Effector memory CD8-positive, alpha-beta T cell (primary cell): ENCODE measurements at regions not wholly inside any gene's neighbourhood (a gene's known extent, or its start where the extent isn't known, plus 50 kb on each side); places are given as distances from the start of the nearest gene placed in this dataset.

Experiments
- ATAC-seq: fragments of 150-1000 bp; cut with Tn5 transposase; replicated peaks from 2 replicates; pipeline ENCODE4 v1.10.0; 2021; ENCODE audit warnings: mild to moderate bottlenecking, moderate library complexity
- DNase-seq, 3 experiments: peaks; one replicate each; pipeline ENCODE4 v3.0.0; 2021
- H3K27ac Mint-ChIP-seq, 2 donors: one replicate each; pipeline ENCODE4 v1.8.0; 2022; ENCODE audit warnings: mild to moderate bottlenecking in 2 of 2, mixed read lengths in 2 of 2, moderate library complexity in 2 of 2
- H3K27me3 Mint-ChIP-seq, 2 donors: one replicate each; pipeline ENCODE4 v1.8.0; 2022; ENCODE audit warnings: mixed read lengths in 2 of 2
- H3K36me3 Mint-ChIP-seq: one replicate; pipeline ENCODE4 v1.8.0; 2022; ENCODE audit warnings: mild to moderate bottlenecking, moderate library complexity, mixed read lengths; ENCODE audit not compliant: insufficient read depth
- H3K4me1 Mint-ChIP-seq, 2 donors: one replicate each; pipeline ENCODE4 v1.8.0; 2022; ENCODE audit warnings: low read depth in 2 of 2, mixed read lengths in 2 of 2
- H3K4me3 Mint-ChIP-seq, 2 donors: one replicate each; pipeline ENCODE4 v1.8.0; 2022; ENCODE audit warnings: mild to moderate bottlenecking in 2 of 2, mixed read lengths in 2 of 2, moderate library complexity in 2 of 2
- H3K9me3 Mint-ChIP-seq, 2 donors: one replicate each; pipeline ENCODE4 v1.8.0; 2022; ENCODE audit warnings: mixed read lengths in 2 of 2

GRCh38 chr11:42315267-42315666 lies 855.8 kb upstream of the LRRC4C start:
- peaks cover 0 to 8% of the 10 kb centered on the region in 2 donors for H3K9me3 Mint-ChIP-seq
- H3K4me3 Mint-ChIP-seq: no peak overlapping the region
- H3K27me3 Mint-ChIP-seq: no peaks in the 10 kb centered on the region
- no peaks in the 10 kb centered on the region for H3K4me1 Mint-ChIP-seq
- DNase-seq (no peak), ATAC-seq (no peak)
- H3K36me3 Mint-ChIP-seq: no peaks in the 10 kb centered on the region
- H3K27ac Mint-ChIP-seq: no peak overlapping the region

- Mint-ChIP-seq H3K4me1 (no peaks in the 10 kb centered on the region), H3K36me3 (no peaks in the 10 kb centered on the region), H3K4me3 (no peak overlapping the region), H3K9me3 (peaks cover 0 to 8% of the 10 kb centered on the region in 2 donors), H3K27me3 (no peaks in the 10 kb centered on the region), H3K27ac (no peak overlapping the region)
- DNase-seq (no peak), ATAC-seq (no peak)
These were observed 856.4 kb upstream of the LRRC4C start for GRCh38 chr11:42315846-42316245.

DNA sequence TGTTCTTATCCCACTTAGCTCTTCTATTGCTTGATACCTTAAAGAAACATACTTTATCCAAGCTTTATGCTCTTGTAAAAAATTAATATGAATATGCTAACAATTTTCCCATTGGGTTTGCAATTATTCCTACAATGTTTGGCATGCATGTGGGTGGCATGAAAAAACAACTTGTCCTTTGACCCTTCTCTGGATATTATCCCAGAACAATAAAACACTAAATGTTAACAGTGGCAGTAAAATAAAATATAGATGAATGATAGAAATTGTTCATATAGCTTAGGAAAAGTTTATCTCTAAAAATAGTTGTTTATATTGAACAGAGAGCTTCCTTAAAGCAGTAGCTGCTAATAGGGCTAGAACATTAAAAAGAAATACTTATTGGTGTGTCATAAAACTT lies 860.5 kb upstream of the LRRC4C start:
- no peaks in the 10 kb centered on the region for H3K27me3 Mint-ChIP-seq
- no peaks in the 10 kb centered on the region for H3K4me1 Mint-ChIP-seq
- DNase-seq (no peak), ATAC-seq (no peak)
- H3K9me3 Mint-ChIP-seq: peaks cover 3% of the 10 kb centered on the region in 2 donors
- H3K4me3 Mint-ChIP-seq: no peak overlapping the region
- H3K36me3 Mint-ChIP-seq: no peaks in the 10 kb centered on the region
- H3K27ac Mint-ChIP-seq: no peak overlapping the region

DNA sequence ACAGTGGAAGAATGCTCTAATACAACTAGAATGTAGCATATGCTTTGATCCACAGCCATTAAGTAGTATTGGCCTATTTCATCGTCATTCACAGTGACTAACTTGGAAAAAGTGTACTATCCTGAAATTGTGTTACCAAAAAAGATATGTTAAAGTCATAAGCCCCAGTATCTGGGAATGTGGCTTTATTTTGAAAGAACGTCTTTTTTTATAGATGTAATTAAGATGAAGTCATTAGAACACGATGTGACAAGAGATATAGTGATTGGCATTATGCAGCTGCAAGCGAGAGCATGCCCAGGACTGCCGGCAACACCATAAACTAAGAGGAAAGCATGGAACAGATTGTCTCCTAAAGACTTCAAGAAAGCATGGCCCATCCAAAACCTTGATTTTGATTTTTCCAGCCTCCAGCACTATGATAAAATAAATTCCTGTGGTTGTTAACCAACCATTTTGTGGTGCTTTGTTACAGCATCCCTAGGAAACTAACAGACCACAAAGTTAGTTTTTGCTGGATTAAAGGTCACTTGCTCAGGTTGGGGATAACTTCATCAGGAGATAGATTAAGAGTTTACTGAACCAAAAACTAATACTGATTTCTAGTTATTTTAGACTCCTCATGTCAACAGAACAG lies 870.6 kb upstream of the LRRC4C start:
- H3K27me3 Mint-ChIP-seq: no peaks in the 10 kb centered on the region
- H3K36me3 Mint-ChIP-seq: no peaks in the 10 kb centered on the region
- ATAC-seq (no peak), DNase-seq (no peak)
- H3K9me3 Mint-ChIP-seq: peaks cover 5 to 21% of the 10 kb centered on the region in 2 donors
- H3K27ac Mint-ChIP-seq: no peak overlapping the region
- H3K4me3 Mint-ChIP-seq: no peak overlapping the region
- no peaks in the 10 kb centered on the region for H3K4me1 Mint-ChIP-seq

DNA sequence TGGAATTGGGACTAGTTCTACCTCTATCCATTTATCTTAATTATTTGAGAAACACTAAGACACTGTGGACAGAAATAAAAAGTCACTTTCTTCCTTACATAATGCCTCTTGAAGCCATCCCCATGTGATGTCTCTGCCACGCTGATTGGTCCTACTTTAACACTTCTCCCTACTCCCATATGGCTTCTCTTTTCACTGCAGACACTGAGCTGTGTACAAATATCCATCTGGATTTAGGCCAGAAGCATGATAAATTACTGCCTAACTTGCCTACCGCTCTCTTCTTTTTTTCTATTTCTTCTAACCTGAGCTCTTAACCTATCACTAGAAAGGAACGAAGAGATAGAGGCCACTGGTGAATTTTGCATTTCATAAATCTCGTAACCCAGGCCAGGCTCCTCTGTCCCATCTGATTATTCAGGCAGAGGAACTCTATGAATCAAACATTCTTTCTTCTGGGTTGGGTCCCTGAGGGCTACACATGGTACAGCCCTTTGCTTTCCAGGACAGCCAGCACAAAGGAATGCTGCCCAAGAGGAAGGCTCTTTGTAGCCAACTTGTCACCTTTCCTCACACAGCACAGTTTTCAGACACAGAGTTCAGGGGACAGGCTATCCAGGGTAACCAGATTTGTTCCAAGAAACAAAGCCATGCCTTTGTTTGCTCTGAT lies 878.5 kb upstream of the LRRC4C start:
- Mint-ChIP-seq H3K4me3 (no peak overlapping the region), H3K9me3 (peaks cover 10 to 37% of the 10 kb centered on the region in 2 donors), H3K27me3 (no peaks in the 10 kb centered on the region), H3K27ac (no peak overlapping the region), H3K36me3 (no peaks in the 10 kb centered on the region), H3K4me1 (no peaks in the 10 kb centered on the region)
- DNase-seq: no peak
- ATAC-seq: no peak

- H3K4me3 Mint-ChIP-seq: no peak overlapping the region
- ATAC-seq: no peak
- DNase-seq: no peak
- no peak overlapping the region for H3K27ac Mint-ChIP-seq
- peaks cover 2 to 10% of the 10 kb centered on the region in 2 donors for H3K9me3 Mint-ChIP-seq
- no peaks in the 10 kb centered on the region for H3K36me3 Mint-ChIP-seq
- H3K27me3 Mint-ChIP-seq: no peaks in the 10 kb centered on the region
- H3K4me1 Mint-ChIP-seq: no peaks in the 10 kb centered on the region
These were observed 884.8 kb upstream of the LRRC4C start for GRCh38 chr11:42344204-42344792.

- H3K9me3 Mint-ChIP-seq: peaks cover 0 to 2% of the 10 kb centered on the region in 2 donors
- H3K4me3 Mint-ChIP-seq: no peak overlapping the region
- no peak for DNase-seq
- no peaks in the 10 kb centered on the region for H3K36me3 Mint-ChIP-seq
- H3K27me3 Mint-ChIP-seq: no peaks in the 10 kb centered on the region
- no peaks in the 10 kb centered on the region for H3K4me1 Mint-ChIP-seq
- ATAC-seq: no peak
- H3K27ac Mint-ChIP-seq: no peak overlapping the region
These were observed 886.5 kb upstream of the LRRC4C start for GRCh38 chr11:42345933-42346332.

DNA sequence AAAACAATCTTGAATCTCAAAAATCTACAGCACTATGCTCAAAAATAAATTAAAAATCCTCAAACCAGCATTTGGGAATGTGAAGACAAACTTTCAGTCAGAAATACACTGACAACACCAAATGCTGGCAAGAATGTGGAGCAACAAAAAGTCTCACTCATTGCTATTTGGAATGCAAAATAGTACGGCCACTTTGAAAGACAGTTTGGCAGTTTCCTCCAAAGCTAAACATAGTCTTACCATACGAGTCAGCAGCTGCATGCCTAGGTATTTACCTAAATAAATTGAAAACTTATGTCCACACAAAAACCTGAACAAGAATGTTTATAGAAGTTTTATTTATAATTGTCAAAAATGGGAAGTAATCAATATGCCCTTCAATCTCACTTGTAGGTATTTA lies 904.2 kb upstream of the LRRC4C start:
- DNase-seq (no peak), ATAC-seq (no peak)
- no peaks in the 10 kb centered on the region for H3K36me3 Mint-ChIP-seq
- no peak overlapping the region for H3K27ac Mint-ChIP-seq
- H3K4me1 Mint-ChIP-seq: no peaks in the 10 kb centered on the region
- no peak overlapping the region for H3K4me3 Mint-ChIP-seq
- peaks cover 14 to 16% of the 10 kb centered on the region in 2 donors for H3K9me3 Mint-ChIP-seq
- no peaks in the 10 kb centered on the region for H3K27me3 Mint-ChIP-seq

- Mint-ChIP-seq H3K9me3 (peaks cover 12 to 26% of the 10 kb centered on the region in 2 donors), H3K4me1 (no peaks in the 10 kb centered on the region), H3K4me3 (no peak overlapping the region), H3K27ac (no peak overlapping the region), H3K27me3 (no peaks in the 10 kb centered on the region), H3K36me3 (no peaks in the 10 kb centered on the region)
- no peak for ATAC-seq
- no peak for DNase-seq
These were observed 921.7 kb upstream of the API5 start for GRCh38 chr11:42390116-42390515.

GRCh38 chr11:42397483-42397882 lies 914.3 kb upstream of the API5 start:
- peaks cover 4 to 20% of the 10 kb centered on the region in 2 donors for H3K9me3 Mint-ChIP-seq
- no peaks in the 10 kb centered on the region for H3K36me3 Mint-ChIP-seq
- ATAC-seq (no peak), DNase-seq (no peak)
- H3K4me3 Mint-ChIP-seq: no peak overlapping the region
- no peaks in the 10 kb centered on the region for H3K27me3 Mint-ChIP-seq
- no peaks in the 10 kb centered on the region for H3K4me1 Mint-ChIP-seq
- no peak overlapping the region for H3K27ac Mint-ChIP-seq

- ATAC-seq: no peak
- no peak overlapping the region for H3K27ac Mint-ChIP-seq
- H3K4me1 Mint-ChIP-seq: no peaks in the 10 kb centered on the region
- DNase-seq: no peak
- H3K9me3 Mint-ChIP-seq: peaks cover 0 to 13% of the 10 kb centered on the region in 2 donors
- H3K36me3 Mint-ChIP-seq: no peaks in the 10 kb centered on the region
- H3K27me3 Mint-ChIP-seq: no peaks in the 10 kb centered on the region
- H3K4me3 Mint-ChIP-seq: no peak overlapping the region
These were observed 904.5 kb upstream of the API5 start for GRCh38 chr11:42407341-42407740.

DNA sequence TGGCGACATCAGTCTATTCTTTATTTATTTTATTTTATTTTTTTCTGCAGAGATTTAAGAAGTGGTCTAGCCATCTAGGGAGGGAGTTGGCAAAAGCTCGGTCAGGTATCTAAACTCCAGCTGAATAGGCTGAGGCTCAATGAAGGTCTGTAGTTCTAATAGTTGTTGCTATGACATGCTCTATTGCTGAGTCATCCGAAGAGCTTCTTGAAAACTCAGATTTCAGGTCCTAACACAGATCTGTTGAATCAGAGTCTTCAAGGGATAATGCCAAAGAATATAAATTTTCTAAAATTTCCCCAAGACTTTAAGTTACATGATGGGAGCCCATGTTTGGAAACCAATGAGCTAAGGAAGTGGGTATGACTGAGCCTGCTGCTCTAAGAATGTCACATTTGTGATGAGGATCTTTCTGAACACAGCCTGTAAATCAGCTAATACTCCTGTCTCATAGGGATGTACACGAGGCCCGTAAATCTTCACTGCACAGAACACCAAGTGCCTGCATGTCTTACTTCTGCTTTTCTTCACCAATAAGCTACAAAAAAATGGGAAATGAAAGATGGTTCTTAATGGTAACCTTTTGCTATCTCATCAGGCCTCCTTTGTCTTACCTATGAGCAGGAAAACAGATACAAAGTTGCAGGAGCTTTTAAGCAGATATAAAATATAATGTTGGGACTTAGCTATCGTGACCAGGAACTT lies 901.4 kb upstream of the API5 start:
- ATAC-seq (no peak), DNase-seq (no peak)
- Mint-ChIP-seq H3K9me3 (peaks cover 0 to 9% of the 10 kb centered on the region in 2 donors), H3K4me1 (no peaks in the 10 kb centered on the region), H3K36me3 (no peaks in the 10 kb centered on the region), H3K27me3 (no peaks in the 10 kb centered on the region), H3K27ac (no peak overlapping the region), H3K4me3 (no peak overlapping the region)

- peaks cover 4 to 14% of the 10 kb centered on the region in 2 donors for H3K9me3 Mint-ChIP-seq
- ATAC-seq: no peak
- no peaks in the 10 kb centered on the region for H3K27me3 Mint-ChIP-seq
- no peaks in the 10 kb centered on the region for H3K4me1 Mint-ChIP-seq
- H3K36me3 Mint-ChIP-seq: no peaks in the 10 kb centered on the region
- no peak for DNase-seq
- H3K4me3 Mint-ChIP-seq: no peak overlapping the region
- H3K27ac Mint-ChIP-seq: no peak overlapping the region
These were observed 899.2 kb upstream of the API5 start for GRCh38 chr11:42412590-42412989.

DNA sequence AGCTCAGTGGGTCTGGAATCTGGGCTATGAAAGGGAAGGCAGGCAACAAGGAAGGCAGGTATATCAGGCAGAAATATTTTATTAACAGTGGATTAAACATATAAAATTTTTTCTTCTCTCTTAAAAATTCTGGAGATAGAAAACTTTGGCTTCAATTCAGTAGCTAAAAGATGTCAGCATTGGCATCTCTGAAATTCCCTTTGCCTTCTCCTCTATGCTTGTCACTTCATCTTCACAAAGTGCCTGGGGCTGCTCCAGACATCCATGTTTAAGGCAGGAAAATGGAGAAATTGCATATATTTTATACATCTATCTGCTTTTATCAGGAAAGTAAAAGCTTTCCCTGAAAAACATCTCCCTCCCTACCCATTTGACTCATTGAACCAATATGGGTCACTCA lies 894.1 kb upstream of the API5 start:
- Mint-ChIP-seq H3K4me1 (no peaks in the 10 kb centered on the region), H3K36me3 (no peaks in the 10 kb centered on the region), H3K27me3 (no peaks in the 10 kb centered on the region), H3K4me3 (no peak overlapping the region), H3K27ac (no peak overlapping the region), H3K9me3 (peaks cover 2 to 14% of the 10 kb centered on the region in 2 donors)
- DNase-seq: no peak
- no peak for ATAC-seq
